SK-N-SH treated with all-trans-retinoic acid at 6 μM for 48 hours (cell line): ENCODE measurements at regions not wholly inside any gene's neighbourhood (a gene's known extent, or its start where the extent isn't known, plus 50 kb on each side); places are given as distances from the start of the nearest gene placed in this dataset.

ENCODE experiments used
- GLIS3 ChIP-seq: fragments of 250-450 bp; sonication (Bioruptor Pico); IDR thresholded peaks from 2 replicates; pipeline ENCODE4 v1.5.0; 2020; ENCODE audit warnings: mild to moderate bottlenecking, moderate library complexity
- ISL1 ChIP-seq: fragments of 250-450 bp; sonication (Bioruptor Pico); IDR thresholded peaks from 2 replicates; pipeline ENCODE4 v2.1.2; 2022; ENCODE audit warnings: mild to moderate bottlenecking, moderate library complexity
- ZFP30 ChIP-seq: fragments of 450-650 bp; formaldehyde crosslinking; IDR thresholded peaks from 2 replicates; pipeline ENCODE4 v1.5.0; 2022; ENCODE audit warnings: mild to moderate bottlenecking, moderate library complexity

DNA sequence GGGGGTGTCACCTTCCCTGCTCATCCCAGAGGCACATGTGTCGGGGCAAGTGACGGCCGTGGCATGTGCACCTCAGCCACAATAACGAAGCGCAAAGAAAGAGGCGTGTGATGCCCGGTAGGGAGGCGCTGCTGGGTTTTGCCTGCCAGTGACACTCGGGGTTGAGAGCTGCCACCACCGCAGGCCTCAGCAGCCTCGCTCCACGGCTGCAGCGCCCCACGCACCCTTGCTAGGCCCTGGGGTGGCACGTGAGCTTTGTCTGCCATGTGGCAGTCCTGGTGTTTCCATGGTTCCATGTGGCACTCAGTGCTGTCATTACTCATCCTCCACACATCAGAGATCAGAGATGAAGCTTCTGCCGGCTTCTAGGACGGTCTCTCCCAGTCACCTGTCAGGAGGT is 136.0 kb upstream of the AGAP1 start:
- TF ChIP-seq GLIS3 (CRISPR knock-in tag) (no peak), ZFP30 (CRISPR knock-in tag) (no peak), ISL1 (CRISPR knock-in tag) (no peak)
